ENCODE measurements at regions not wholly inside any gene's neighbourhood (a gene's known extent, or its start where the extent isn't known, plus 50 kb on each side); places are given as distances from the start of the nearest gene placed in this dataset.
A peak's percentile ranks its signal among the peaks of the same experiment; 100 is the strongest.
"Not testable (repeated sequence)": the region's sequence is repeated elsewhere in the genome, so short reads cannot be mapped to it uniquely, and the experiment has no call there.

GRCh38 chr3:153373606-153374005, 211.6 kb downstream of the RAP2B start:
- Mint-ChIP-seq H3K4me3 (no peak overlapping the region), H3K36me3 (peaks cover 7 to 15% (median 8%) of the 10 kb centered on the region in 3 donors), H3K9me3 (peaks cover 0 to 2% (median 0%) of the 10 kb centered on the region in 6 donors), H3K4me1 (no peaks in the 10 kb centered on the region), H3K27me3 (ENCODE audit: low read depth in 3 of 3) (peaks cover 2 to 7% (median 5%) of the 10 kb centered on the region in 3 donors), H3K27ac (no peak overlapping the region)
- no peak for DNase-seq

DNA sequence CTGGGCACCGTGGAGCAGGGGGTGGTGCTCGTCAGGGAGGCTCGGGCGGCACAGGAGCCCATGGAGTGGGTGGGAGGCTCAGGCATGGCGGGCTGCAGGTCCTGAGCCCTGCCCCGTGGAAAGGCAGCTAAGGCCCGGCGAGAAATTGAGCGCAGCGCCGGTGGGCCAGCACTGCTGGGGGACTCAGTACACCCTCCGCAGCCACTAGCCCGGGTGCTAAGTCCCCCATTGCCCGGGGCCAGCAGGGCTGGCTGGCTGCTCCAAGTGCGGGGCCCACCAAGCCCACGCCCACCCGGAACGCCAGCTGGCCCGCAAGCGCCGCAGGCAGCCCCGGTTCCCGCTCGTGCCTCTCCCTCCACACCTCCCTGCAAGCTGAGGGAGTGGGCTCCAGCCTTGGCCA, 216.3 kb downstream of the RAP2B start:
- not testable (repeated sequence) for H3K9me3 Mint-ChIP-seq; DNase-seq; H3K27me3 Mint-ChIP-seq (ENCODE audit: low read depth in 3 of 3); H3K36me3 Mint-ChIP-seq; H3K4me3 Mint-ChIP-seq; H3K4me1 Mint-ChIP-seq; H3K27ac Mint-ChIP-seq

DNA sequence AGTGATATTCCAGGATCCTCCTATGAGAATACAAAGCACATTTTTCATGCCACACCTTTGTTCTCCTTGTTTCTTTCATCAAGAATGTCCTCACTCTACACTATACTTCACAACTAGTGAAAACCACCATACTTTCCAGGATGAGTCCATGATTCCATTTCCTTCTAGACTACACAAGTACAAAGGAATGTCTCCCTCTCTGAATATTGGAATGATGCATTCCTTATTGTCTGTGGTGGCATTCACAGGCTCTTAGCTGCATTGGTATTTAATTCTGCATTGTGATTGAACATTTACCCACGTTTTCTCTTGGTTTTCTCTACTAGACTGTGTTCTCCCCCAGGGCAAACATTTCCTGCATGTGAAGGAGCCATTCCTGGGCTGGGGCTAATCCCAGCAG, 217.5 kb downstream of the RAP2B start:
- no peaks in the 10 kb centered on the region for H3K9me3 Mint-ChIP-seq
- no peaks in the 10 kb centered on the region for H3K4me1 Mint-ChIP-seq
- H3K36me3 Mint-ChIP-seq: peaks cover 0 to 7% (median 0%) of the 10 kb centered on the region in 3 donors
- H3K27ac Mint-ChIP-seq: no peak overlapping the region
- H3K4me3 Mint-ChIP-seq: no peak overlapping the region
- peaks cover 2 to 5% (median 2%) of the 10 kb centered on the region in 3 donors for H3K27me3 Mint-ChIP-seq (ENCODE audit: low read depth in 3 of 3)
- no peak for DNase-seq

GRCh38 chr3:153385343-153385742, 223.3 kb downstream of the RAP2B start:
- no peaks in the 10 kb centered on the region for H3K36me3 Mint-ChIP-seq
- no peak for DNase-seq
- no peaks in the 10 kb centered on the region for H3K4me1 Mint-ChIP-seq
- H3K27me3 Mint-ChIP-seq (ENCODE audit: low read depth in 3 of 3): no peaks in the 10 kb centered on the region
- no peak overlapping the region for H3K4me3 Mint-ChIP-seq
- H3K9me3 Mint-ChIP-seq: no peaks in the 10 kb centered on the region
- H3K27ac Mint-ChIP-seq: no peak overlapping the region

DNA sequence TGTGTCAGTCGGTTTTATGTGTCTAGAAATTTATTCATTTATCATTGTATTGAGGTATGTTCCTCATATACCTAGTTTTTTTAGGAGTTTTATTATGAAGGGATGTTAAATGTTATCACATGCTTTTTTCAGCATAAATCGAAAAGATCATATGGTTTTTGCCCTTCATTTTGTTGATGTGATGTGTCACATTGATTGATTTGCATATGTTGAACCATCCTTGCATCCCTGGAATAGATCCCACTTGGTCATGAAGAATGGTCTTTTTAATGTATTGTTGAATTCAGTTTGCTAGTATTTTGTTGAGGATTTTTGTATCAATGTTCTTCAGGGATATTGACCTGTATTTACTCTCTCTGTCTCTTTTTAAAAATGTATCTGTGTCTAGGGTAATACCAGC, 230.3 kb downstream of the RAP2B start:
- H3K4me3 Mint-ChIP-seq: no peak overlapping the region
- peaks cover 20 to 27% (median 23%) of the 10 kb centered on the region in 3 donors for H3K36me3 Mint-ChIP-seq
- peaks cover 0 to 9% (median 0%) of the 10 kb centered on the region in 3 donors for H3K27me3 Mint-ChIP-seq (ENCODE audit: low read depth in 3 of 3)

GRCh38 chr3:153394017-153394416, 232.0 kb downstream of the RAP2B start:
- peaks cover 0 to 9% (median 0%) of the 10 kb centered on the region in 3 donors for H3K27me3 Mint-ChIP-seq (ENCODE audit: low read depth in 3 of 3)
- H3K4me1 Mint-ChIP-seq: peaks cover 4 to 7% of the 10 kb centered on the region in 2 donors
- DNase-seq: no peak
- H3K4me3 Mint-ChIP-seq: no peak overlapping the region
- H3K27ac Mint-ChIP-seq: no peak overlapping the region
- peaks cover 20 to 27% (median 23%) of the 10 kb centered on the region in 3 donors for H3K36me3 Mint-ChIP-seq
- H3K9me3 Mint-ChIP-seq: peaks cover 16 to 31% (median 26%) of the 10 kb centered on the region in 6 donors

More for the DNA sequence above, 230.3 kb downstream of the RAP2B start:
- H3K4me1 Mint-ChIP-seq: no peaks in the 10 kb centered on the region
- H3K9me3 Mint-ChIP-seq: peaks cover 14 to 31% (median 26%) of the 10 kb centered on the region in 6 donors
- no peak for DNase-seq
- no peak overlapping the region for H3K27ac Mint-ChIP-seq

DNA sequence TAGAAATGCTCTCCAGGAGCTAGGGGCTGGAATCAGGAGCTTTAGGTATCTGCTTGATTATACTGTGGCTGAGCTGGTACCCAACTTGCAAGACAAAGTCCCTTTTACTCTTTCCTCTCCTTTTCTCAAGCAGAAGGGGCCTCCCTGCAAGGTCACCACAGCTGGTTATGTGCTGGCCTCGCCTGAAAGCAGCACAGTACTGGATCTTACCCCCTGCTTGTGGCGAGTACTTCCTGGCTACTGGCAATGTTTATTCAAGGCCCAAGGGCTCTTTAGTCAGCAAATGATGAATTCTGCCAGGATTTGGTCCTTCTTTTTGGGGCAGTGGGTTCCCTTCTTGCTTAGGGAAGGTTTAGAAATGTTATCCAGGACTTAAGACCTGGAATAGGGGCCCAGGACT, 234.6 kb downstream of the RAP2B start:
- no peak overlapping the region for H3K27ac Mint-ChIP-seq
- H3K9me3 Mint-ChIP-seq: peaks cover 16 to 31% (median 26%) of the 10 kb centered on the region in 6 donors
- peaks cover 25 to 31% of the 10 kb centered on the region in 2 donors for H3K4me1 Mint-ChIP-seq
- no peak for DNase-seq
- H3K36me3 Mint-ChIP-seq: peaks cover 20 to 27% (median 23%) of the 10 kb centered on the region in 3 donors
- H3K27me3 Mint-ChIP-seq (ENCODE audit: low read depth in 3 of 3): peaks cover 0 to 9% (median 2%) of the 10 kb centered on the region in 3 donors
- H3K4me3 Mint-ChIP-seq: no peak overlapping the region

DNA sequence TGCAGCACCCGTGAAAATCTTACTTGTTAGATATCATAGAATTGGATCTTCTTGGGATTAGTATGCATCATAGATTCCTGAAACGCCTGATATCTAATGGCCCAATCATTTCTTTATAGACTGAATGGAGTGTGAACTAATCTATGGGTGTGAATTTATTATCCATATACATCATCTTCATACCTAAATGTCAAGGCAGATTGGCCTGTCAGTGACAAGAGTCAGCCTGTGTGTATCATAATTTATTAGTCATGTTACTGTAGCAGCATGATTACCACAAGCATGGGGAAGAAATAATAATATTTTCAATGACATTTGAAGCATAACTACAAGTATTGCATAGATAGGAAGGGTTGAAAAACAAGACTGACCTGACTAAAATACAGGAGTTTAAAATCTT, 235.8 kb downstream of the RAP2B start:
- peaks cover 11 to 24% (median 19%) of the 10 kb centered on the region in 6 donors for H3K9me3 Mint-ChIP-seq
- peaks cover 25 to 31% of the 10 kb centered on the region in 2 donors for H3K4me1 Mint-ChIP-seq
- H3K27ac Mint-ChIP-seq: no peak overlapping the region
- peaks cover 0 to 9% (median 2%) of the 10 kb centered on the region in 3 donors for H3K27me3 Mint-ChIP-seq (ENCODE audit: low read depth in 3 of 3)
- H3K4me3 Mint-ChIP-seq: no peak overlapping the region
- no peak for DNase-seq
- peaks cover 14 to 21% (median 16%) of the 10 kb centered on the region in 3 donors for H3K36me3 Mint-ChIP-seq

GRCh38 chr3:153399636-153400035, 237.6 kb downstream of the RAP2B start:
- peaks cover 3 to 9% (median 5%) of the 10 kb centered on the region in 6 donors for H3K9me3 Mint-ChIP-seq

GRCh38 chr3:153400641-153401040, 238.6 kb downstream of the RAP2B start:
- DNase-seq: no peak
- Mint-ChIP-seq H3K4me1 (peaks cover 25 to 31% of the 10 kb centered on the region in 2 donors), H3K36me3 (peaks cover 0 to 6% (median 2%) of the 10 kb centered on the region in 3 donors), H3K9me3 (peaks cover 0 to 3% (median under 1%) of the 10 kb centered on the region in 6 donors), H3K27me3 (ENCODE audit: low read depth in 3 of 3) (peaks cover 0 to 3% (median 2%) of the 10 kb centered on the region in 3 donors), H3K27ac (peak overlapping the region in 1 of 6 donors; percentile 3), H3K4me3 (no peak overlapping the region)

More at GRCh38 chr3:153399636-153400035, 237.6 kb downstream of the RAP2B start:
- Mint-ChIP-seq H3K27me3 (ENCODE audit: low read depth in 3 of 3) (peaks cover 0 to 3% (median 3%) of the 10 kb centered on the region in 3 donors), H3K4me1 (peaks cover 25 to 31% of the 10 kb centered on the region in 2 donors), H3K36me3 (peaks cover 3 to 8% (median 4%) of the 10 kb centered on the region in 3 donors), H3K27ac (peak overlapping the region in 1 of 6 donors; percentile 72), H3K4me3 (peak overlapping the region in 4 of 5 donors; percentile 23 to 59 (median 27))
- no peak for DNase-seq

- no peak overlapping the region for H3K27ac Mint-ChIP-seq
- no peak for DNase-seq
- H3K36me3 Mint-ChIP-seq: peaks cover 0 to 4% (median 0%) of the 10 kb centered on the region in 3 donors
- peaks cover 0 to 3% (median 0%) of the 10 kb centered on the region in 3 donors for H3K27me3 Mint-ChIP-seq (ENCODE audit: low read depth in 3 of 3)
- H3K9me3 Mint-ChIP-seq: no peaks in the 10 kb centered on the region
- H3K4me3 Mint-ChIP-seq: no peak overlapping the region
- H3K4me1 Mint-ChIP-seq: peaks cover 20 to 22% of the 10 kb centered on the region in 2 donors
These were observed 242.1 kb downstream of the RAP2B start for GRCh38 chr3:153404157-153404556.

GRCh38 chr3:153405320-153405719, 243.3 kb downstream of the RAP2B start:
- not testable (repeated sequence) for H3K36me3 Mint-ChIP-seq; H3K4me3 Mint-ChIP-seq; H3K27ac Mint-ChIP-seq; DNase-seq; H3K27me3 Mint-ChIP-seq (ENCODE audit: low read depth in 3 of 3); H3K9me3 Mint-ChIP-seq
- peaks cover 11 to 14% of the 10 kb centered on the region in 2 donors for H3K4me1 Mint-ChIP-seq

DNA sequence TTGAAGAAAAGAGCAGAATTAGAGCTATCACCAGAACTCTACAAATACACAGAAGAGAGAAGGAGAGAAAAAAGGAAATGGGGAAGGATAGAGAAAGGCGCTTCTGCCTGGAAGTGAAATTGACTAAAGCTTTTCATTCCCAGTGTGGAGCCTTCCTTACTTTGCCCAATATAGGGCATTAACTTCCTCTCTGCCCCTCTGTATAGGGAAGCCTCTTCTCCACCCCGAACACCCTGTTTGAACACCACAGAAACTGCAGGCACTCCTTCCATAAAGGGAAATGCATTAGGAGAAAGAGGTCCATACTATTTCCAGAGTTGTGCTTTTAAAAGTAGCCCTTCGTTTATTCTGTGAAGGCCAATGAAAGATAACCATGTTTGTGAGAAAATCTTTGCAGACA, 248.5 kb downstream of the RAP2B start:
- peaks cover 3 to 6% of the 10 kb centered on the region in 2 donors for H3K4me1 Mint-ChIP-seq
- H3K9me3 Mint-ChIP-seq: no peaks in the 10 kb centered on the region
- peaks cover 0 to 1% (median 0%) of the 10 kb centered on the region in 3 donors for H3K27me3 Mint-ChIP-seq (ENCODE audit: low read depth in 3 of 3)
- no peak overlapping the region for H3K4me3 Mint-ChIP-seq
- peaks cover 0 to 4% (median 0%) of the 10 kb centered on the region in 3 donors for H3K36me3 Mint-ChIP-seq
- H3K27ac Mint-ChIP-seq: no peak overlapping the region
- no peak for DNase-seq

GRCh38 chr3:153414982-153415381, 253.0 kb downstream of the RAP2B start:
- Mint-ChIP-seq H3K9me3 (peaks cover 13 to 36% (median 21%) of the 10 kb centered on the region in 6 donors), H3K27me3 (ENCODE audit: low read depth in 3 of 3) (peaks cover 1 to 4% (median 2%) of the 10 kb centered on the region in 3 donors), H3K36me3 (peaks cover 12 to 17% (median 15%) of the 10 kb centered on the region in 3 donors), H3K27ac (no peak overlapping the region), H3K4me1 (peaks cover 3 to 6% of the 10 kb centered on the region in 2 donors), H3K4me3 (no peak overlapping the region)
- no peak for DNase-seq

DNA sequence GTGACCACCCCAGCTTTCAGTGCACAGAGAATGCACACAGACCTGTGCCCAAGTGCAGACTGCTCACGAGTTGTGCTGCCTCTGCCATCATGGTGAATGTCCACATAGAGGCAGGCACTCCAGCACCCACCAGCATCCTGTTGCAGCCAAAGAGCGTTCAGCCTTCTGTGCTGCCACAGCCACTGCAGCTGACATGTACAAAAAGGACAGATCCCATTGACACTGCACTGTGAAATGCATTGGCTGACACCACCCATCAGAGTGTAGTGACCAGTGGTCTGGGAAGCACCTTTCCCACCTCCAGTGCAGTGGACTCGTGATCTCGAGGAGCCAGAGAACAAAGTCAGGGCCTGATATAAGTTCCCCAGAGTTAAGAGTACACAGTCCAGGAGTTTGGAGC, 260.3 kb downstream of the RAP2B start:
- peaks cover 33 to 55% (median 49%) of the 10 kb centered on the region in 3 donors for H3K36me3 Mint-ChIP-seq
- no peak overlapping the region for H3K27ac Mint-ChIP-seq
- H3K27me3 Mint-ChIP-seq (ENCODE audit: low read depth in 3 of 3): peaks cover 0 to 4% (median 2%) of the 10 kb centered on the region in 3 donors
- no peak for DNase-seq
- no peaks in the 10 kb centered on the region for H3K4me1 Mint-ChIP-seq
- H3K9me3 Mint-ChIP-seq: peaks cover 43 to 69% (median 51%) of the 10 kb centered on the region in 6 donors
- no peak overlapping the region for H3K4me3 Mint-ChIP-seq

All from immature natural killer cell (primary cell).